CD4-positive, alpha-beta T cell treated with Interleukin-6 for 4 hours (primary cell): ENCODE measurements at regions not wholly inside any gene's neighbourhood (a gene's known extent, or its start where the extent isn't known, plus 50 kb on each side); places are given as distances from the start of the nearest gene placed in this dataset.

Experiments
- DNase-seq: peaks from one replicate; pipeline ENCODE4 v3.0.0-alpha.2; 2020; ENCODE audit warnings: mixed read lengths

DNA sequence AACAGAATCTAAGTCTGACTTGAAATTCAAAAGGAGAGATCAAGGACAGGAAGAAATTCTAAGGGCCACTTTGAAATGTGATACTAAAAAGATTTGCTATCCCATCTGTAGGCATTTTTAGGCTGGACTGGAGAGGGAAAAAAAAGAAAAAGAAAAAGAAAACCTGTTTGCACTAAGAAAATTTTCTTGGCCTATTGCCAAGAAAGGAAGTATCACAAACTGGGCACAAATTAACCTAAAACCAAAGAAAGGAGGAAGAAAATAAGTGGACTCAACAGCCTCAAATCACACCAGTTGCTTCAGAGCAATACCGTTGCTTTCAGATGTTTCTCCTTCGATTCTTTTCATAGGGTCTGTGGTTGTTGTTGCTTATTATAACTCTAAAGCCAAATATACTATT is 287.9 kb upstream of the VRK2 start:
- DNase-seq, result no peak

DNA sequence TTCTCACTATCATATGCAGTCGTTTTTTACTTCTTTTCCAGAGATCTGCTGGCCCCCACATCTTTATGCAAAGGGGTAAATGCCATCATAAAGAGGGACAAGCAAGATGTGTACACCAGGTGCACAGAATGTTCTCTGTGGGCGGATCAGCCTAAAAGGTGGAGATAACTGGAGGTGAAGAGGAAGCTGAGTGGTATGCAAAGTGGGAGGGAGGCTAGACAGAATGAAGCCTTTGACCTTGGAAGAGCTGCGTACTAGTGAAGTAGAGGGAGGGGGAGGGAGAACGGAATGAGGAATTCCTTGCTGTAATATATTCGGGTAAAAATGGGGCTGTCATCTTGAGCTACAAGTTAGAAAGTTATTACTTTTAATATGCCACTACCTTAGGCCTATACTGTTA is 287.5 kb upstream of the VRK2 start:
- DNase-seq, result no peak

DNA sequence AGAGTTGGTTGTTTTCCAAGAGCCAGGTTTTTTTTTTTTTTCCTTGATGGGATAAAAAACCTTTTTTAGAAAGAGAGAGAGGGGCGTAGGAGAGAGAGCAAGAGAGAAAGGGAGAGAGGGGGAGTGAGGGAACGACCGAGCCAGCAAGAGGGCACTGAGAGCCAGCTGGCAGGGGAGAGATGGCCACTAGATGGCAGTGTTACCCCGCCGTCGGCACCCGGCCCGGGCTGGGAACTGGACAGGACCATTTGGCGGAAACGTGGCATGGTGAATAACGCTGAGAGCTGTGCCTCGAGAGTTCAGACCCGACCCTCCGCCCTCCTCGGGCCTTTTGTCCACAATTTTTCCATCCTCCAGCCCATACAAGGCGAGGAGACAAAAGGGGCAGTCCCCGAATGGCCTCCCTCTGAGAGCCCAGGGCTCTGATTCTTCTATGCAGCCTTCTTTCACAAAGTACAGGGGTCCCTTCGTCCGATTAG is 286.7 kb upstream of the VRK2 start:
- DNase-seq, result peak; percentile 70

DNA sequence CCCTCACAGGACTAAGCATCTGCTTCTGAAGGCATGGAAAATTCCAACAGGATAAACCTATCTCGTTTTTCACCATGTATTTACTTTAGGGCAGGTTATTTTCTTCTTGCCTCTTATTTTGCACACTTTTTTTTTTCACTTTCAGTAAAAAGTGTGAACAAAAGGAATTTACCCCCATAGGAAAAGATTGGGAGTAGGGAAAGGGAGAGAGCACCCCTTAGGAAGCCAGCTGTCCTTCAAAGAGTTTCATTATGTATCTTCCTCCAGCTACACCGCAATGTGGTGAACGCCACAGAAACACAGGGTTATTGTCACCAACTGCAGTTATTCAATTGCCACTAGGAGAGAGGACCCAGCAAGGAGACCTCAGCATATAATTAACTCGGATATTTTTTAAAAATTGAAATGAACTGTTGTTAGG is 286.2 kb upstream of the VRK2 start:
- no peak for DNase-seq

DNA sequence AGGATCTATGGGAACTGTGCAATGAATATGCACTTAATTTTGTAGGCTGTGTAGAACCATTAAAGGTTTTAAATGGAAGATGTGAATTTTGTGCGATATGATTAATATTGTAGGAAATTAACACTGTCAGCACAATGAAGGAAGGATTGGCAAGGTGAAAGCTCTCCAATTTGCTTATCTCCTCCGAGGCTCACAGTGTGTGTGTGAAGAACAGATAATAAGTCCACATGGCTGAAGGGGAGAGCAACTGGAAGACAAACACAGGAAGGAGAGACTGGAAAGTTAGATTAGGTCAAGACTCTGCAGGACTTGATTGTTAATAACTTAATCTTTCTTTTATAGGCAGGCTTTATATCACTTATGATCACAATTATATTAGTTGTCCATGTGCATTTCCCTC is 269.7 kb upstream of the VRK2 start:
- DNase-seq, result no peak

DNA sequence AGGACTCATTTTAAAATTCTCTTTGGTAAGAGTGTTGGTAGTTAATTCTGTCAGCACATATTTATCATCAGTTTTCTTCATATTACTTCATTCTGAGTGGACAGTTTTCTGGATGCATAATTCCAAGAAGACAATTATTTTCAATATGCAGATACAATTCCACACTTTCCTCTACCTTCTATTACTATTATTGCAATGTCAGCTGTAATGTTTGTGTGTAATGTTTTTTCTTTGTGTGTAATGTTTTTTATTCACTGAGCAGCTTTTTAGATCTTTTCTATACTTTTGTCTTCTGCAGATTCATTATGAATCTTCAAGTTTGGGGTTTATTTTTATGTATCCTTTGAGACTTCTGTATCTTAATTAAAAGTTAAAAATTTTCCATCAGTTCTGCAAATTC is 264.0 kb upstream of the VRK2 start:
- no peak for DNase-seq

DNA sequence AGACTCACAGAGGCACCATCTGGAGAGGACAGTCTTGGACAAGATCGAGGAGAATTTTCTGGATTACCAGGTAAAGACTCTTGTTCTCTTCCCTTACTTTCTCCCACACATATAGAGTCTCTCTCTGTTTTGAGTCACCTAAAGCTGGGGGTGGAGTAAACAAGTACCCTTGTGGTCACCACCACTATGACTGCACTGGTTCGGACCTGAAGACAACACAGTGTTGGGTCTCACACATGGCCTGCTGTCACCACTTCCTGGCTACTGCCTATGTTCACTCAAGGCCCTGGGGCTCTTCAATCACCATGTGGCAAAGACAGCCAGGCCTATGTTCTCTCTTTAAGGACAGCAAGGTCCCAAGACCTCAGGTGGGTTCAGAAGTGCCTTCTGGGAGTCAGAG is 253.3 kb upstream of the VRK2 start:
- no peak for DNase-seq

DNA sequence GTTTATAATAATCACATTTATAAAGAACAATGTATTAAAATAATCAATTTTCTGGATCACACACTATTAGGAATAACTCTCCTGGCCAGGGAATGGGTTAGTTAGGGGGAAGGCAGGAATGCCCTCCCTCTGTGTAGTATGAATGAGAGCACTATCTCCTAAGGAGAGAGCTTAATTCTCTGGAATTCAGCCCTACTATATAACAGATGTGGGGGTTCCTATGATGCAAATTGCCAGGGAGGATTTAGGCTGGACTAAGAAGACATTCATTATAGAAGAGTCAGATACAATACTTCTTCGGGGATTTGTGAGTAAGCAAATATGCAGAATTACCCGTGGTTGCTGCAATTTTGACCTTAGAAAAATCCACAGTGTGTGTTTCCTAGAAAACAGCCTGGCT is 250.1 kb upstream of the VRK2 start:
- DNase-seq, result no peak

DNA sequence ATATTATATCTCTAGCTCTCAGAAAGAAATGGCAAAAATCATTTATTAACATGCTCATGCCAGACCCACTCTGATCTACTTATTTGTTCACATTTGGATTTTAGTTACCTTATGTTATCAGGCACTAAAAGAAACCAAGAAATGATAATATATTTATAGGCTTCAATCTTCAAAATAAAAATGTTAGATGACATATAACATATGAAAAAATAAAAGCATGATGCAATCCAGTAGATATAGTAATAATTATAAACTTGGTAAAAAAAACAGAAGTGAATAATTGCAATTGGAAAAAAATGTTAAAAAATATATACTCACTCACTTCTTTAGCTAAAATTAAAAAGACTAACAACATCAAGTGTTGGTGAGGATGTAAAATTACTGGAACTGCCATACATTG is 248.3 kb upstream of the VRK2 start:
- no peak for DNase-seq

DNA sequence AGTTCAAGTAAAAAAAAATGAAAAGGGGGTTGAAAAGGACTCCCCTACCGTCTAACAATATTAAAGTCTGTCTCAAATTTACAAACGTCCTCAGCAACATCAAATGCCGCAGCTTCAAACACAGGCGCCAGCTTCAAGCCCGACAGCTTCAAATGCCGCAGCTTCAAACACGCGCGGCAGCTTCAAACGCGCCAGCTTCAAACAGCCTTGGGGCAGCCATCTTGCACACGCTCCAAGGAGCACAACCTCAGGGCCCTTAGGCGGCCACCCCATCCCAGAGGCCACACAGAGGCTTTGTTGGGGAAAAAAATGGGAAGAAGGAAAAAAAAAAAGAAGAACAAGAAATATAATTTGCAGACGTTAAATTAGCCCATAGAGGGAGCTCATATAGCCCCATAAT is 244.4 kb upstream of the VRK2 start:
- DNase-seq, result no peak

DNA sequence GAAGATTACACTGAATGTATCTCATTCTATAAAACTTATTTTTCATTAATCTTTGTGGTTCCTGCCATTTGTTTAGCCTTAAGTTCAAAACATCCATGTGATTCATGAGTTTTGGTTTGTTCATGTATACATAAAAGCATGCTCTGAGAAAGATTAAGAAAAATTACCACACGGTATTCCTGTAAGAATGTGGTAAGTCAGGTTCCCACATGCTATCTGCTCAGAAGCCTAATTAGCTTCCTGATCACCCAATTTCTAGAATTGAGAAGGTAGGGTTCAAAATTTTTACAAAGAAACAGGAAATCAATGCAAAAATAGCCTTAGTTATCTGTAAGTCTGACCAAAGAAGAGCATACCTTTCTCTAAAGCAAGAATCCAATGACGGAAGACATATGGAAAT is 241.6 kb upstream of the VRK2 start:
- no peak for DNase-seq

DNA sequence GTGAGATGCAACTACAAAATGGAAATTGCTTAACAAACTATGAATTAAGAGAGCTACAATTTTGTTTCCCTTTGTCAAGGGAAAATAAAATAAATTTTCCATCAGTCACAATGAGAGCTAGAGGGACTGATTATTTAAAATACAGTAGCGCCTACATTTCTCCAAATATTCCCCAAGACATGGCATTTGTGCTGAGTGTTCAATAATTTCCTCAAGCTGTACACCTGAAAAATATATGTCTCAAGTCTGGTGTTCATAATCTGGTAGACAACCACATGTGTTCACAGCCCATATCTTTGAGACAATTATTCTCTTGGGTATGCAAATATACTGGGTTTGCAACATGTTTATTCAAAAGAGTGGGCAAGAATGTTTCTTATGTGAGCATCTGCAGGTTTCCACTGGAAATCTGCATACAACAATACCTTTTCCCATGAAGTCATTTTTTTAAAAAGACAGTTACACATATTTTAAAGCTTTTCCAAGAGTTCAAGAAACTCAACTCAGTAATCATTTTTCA is 240.1 kb upstream of the VRK2 start:
- no peak for DNase-seq

DNA sequence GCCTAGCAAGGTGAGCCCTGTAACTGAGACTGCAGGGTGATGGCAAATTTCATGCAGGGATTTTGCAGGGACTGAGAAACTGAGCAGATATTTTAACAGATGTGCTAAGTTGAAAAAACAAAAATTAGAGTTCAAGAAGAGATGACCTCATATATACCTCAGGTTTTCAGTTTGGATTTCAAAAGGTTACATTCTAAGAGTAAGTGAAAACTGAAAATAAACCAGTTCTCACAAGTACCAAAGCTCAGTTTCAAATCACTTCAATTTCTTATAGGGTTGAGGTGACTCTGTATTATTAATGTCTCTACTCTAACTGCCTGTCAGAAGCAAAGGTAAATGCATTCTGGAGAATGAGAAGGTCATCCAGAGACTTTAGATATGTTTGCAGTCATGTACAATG is 237.4 kb upstream of the VRK2 start:
- DNase-seq, result no peak

DNA sequence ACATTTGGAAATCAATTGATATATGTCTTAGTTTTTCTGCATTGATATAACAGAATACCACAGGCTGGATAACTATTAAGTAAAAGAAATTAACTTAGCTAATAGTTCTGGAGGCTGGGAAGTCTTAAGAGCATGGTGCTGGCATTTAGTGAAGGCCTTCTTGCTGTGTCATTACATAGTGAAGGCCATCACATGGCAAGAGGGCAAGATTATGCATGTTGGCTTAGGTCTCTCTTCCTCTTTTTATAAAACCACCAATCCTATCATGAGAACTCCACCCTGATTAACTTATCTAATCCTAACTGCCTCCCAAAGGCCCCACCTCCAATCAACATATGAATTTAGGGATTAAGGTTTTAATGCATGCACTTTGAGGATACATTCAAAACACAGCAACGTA is 225.5 kb upstream of the VRK2 start:
- no peak for DNase-seq

DNA sequence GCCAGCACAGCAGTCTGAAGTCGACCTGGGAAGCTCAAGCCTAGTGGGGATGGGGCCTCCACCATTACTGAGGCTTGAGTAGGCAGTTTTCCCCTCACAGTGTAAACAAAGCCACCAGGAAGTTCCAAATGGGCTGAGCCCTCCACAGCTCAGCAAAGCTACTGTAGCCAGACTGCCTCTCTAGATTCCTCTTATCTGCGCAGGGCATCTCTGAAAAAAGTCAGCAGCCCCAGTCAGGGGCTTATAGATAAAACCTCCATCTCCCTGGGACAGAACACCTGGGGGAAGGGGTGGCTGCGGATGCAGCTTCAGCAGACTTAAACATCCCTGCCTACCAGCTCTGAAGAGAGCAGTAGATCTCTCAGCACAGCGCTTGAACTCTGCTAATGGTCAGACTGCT is 218.4 kb upstream of the VRK2 start:
- DNase-seq, result no peak

DNA sequence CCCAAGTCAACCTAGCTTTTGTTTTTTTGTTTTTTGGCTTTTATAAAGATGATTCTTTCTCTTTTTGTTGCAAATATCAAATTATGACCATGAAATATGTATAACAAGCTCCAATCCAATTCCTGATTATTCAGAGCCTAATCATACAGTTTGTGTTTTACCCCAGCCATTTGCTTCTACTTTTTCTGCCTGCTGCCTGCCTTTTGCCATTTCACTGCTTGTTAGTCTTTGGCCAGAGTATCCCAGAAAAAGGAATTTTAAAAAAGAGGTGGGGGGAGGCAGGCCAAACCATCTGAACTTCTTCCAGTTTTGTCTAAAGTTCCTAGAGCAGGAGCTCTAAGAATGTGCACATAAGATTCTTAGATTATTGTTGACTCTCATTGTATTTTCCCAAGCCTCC is 211.9 kb upstream of the VRK2 start:
- no peak for DNase-seq

DNA sequence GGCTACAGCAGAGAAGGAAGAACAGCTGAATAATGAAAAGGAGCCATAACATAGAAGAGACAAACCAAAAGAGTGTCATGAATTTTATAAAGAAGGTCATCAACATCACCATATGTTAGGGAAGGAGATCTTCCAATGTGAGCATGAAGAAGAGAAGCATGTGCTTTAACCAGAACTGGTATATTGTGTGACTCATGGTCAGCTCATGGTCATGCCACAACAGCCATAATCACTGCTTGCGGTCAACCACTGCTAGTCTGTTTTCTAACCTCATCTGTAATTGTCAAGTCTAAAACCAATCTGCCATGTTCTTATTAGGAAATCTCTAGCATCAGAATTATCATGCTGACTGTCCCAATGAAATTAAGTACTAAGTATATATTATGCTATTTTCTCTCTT is 204.1 kb upstream of the VRK2 start:
- DNase-seq, result no peak

DNA sequence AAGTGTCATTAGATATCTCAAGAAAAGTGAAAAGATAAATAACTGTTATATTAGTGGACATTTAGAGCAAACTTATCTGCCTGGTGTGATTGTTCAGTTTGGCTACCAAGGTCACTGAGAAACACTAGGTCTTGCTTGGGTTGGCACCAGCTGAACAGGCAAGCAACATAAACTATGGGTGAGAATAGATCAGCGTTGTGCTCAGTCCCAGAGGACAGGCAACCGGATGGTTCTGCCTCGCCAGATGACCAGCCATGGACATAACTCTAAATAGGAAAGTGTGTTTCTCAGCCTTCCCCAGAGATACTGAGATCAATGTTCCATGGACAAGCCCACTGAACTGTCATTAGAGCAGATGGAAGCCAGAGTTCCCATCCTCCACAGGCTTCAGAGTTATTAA is 203.4 kb upstream of the VRK2 start:
- no peak for DNase-seq

DNA sequence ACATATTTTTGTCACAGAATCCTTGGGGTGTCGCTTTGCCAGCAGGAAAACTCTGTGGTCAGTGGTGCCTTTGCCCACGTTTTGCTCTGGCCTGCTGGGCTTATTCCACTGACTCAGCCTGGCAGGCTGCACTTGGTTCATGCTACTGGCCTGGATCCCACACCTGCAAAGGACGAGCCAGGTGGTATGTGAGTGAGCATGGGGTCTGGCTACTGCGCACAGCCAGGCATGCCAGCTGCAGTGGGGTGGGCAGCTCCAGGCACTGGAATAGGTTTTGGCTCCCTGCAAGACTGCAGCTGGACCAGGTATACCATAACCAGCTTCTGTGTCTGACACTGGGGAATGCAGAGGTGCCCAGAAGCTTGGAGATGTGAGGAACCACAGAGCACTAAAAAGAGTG is 197.9 kb upstream of the VRK2 start:
- no peak for DNase-seq

DNA sequence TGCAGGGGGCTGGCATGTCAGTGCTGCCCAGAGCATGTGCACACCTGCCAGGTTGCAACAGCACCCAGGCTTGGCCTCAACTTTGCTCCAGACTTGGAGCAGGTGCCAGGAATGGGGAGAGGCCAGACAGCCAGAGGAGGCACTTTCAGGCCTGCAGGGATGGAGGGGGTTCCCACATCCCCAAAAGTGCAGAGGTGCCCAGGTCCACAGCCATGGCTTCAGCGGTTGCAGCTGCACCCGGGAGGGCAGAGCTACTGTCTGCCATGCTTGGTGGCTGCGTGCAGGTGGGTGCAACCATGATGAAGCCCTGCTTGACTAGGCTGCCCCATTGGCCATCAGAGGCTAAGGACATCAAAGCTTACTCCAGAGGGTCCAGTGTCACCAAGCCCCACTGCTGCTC is 196.8 kb upstream of the VRK2 start:
- DNase-seq, result no peak

DNA sequence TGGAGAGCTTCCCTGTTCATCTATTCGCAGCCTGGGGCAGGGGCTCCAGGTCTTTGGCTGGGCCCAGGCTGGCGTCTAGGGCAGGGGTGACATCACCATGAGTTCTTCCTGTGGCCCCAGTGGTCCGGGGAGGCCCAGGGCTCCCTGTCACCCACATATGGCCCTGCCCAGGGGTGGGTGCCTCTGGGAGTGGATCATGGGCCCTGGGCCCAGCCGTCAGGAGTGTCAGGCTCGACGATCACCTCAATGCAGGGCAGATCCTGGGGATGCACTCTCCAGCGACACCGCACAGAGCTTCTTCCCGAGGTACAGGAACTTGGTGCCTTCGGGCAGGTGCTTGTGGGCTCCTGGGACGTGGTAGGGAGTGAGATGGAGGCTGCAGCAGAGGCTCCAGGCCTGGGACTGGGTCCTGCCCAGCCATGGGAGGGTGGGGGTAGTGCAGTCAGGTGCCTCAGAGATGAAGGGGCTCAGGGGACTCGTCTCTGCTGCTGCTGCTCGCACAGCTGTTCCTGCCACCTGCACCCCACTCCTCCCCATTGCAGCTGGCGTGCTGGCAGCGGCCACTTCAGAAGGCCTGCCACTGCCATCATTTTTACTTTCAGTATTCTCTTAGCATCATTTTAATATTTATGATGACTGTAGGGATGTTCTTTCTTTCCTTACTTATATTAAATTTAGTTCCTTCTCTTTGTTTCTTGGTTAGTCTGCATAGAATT is 196.0 kb upstream of the VRK2 start:
- no peak for DNase-seq

DNA sequence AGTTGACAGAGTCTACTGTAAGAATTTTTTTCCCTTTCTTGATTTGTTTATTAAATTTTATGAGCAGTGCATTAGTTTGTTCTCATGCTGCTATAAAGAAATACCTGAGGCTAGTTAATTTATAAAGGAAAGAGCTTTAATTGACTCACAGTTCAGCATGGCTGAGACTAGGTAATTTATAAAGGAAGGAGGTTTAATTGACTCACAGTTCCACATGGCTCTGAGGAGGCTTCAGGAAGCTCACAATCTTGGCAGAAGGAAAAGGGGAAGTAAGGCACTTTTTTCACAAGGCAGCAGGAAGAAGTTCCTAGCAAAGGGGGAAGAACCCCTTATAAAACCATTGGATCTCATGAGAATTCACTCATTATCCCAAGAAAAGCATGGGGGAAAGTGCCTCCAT is 191.4 kb upstream of the VRK2 start:
- no peak for DNase-seq

DNA sequence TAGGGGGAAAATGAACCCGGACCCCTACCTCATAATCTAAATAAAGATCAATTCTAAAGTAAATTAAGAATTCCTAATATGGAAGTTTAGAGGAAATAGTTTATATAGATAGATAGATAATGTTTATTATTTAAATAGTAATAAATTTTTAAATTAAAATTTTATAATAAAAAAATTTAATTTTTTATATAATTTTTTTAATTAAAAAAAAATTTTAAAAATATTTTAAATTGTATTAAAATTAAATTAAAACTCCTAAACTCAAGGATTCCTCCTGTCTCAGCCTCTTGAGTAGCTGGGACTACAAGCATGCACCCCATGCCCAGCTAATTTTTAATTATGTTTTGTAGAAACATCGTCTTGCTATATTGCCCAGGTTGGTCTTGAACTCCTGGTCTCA is 186.9 kb upstream of the VRK2 start:
- no peak for DNase-seq

DNA sequence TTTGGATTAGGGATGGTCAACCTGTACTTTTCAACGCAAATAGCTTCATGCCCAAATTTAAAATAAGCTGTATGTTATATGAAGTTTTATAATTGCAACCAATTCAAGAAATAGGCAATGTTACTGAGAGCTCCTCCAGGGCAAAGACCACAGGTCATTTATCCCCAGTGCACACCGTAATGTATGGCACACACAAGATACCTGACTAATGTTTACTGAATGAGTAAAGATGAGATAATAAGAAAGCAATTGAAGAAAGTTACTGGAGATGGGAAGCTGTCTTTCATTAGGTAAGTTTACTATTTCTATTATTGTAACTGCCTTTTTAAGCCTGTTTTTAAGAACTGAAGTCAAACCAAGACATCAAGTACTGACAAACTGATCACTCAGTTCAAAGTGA is 184.5 kb upstream of the VRK2 start:
- no peak for DNase-seq

DNA sequence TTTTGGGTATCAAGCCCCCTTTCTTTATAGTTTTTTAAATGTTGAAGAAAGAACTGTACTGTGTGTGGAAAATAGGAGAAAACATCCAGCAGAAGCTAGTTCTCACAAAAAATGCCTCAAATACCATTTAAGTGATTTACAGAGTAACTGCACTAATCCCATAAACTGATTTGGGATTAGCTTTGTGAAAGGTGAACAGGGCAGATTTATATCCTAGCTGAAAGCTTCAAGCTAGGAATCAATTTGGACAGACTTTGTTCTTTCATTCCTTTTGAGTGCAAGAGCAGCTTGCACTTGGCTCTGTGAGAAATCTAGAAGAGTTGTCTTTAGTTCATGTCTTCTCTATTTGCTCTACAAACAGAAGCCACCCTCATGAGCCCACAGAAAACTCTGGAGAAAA is 183.9 kb upstream of the VRK2 start:
- DNase-seq, result no peak
